ENCODE measurements at regions not wholly inside any gene's neighbourhood (a gene's known extent, or its start where the extent isn't known, plus 50 kb on each side); places are given as distances from the start of the nearest gene placed in this dataset.

- no peak overlapping the region for H4K5ac ChIP-seq (ENCODE audit: insufficient read length, low read depth, low read length)
- no peak overlapping the region for H3K27ac ChIP-seq (ENCODE audit: insufficient read length, low read depth, low read length)
- no peak overlapping the region for H3K4me2 ChIP-seq (ENCODE audit: insufficient read depth, insufficient read length, low read length)
- Mint-ChIP-seq H3K4me3 (no peak overlapping the region), H3K4me1 (peaks cover 0 to 3% of the 10 kb centered on the region in 2 experiments; a peak in 2 of 4 replicates), H3K9me3 (no peaks in the 10 kb centered on the region), H3K27ac (no peak overlapping the region), H3K36me3 (ENCODE audit: insufficient read depth in 1 of 3, low read depth in 3 of 3) (no peaks in the 10 kb centered on the region), H3K27me3 (ENCODE audit: low read depth) (no peaks in the 10 kb centered on the region)
- H2AFZ ChIP-seq (ENCODE audit: low read length), result no peak overlapping the region
- H2BK20ac ChIP-seq (ENCODE audit: low read depth, low read length, poor library complexity, severe bottlenecking), result no peak overlapping the region
- H3K79me1 ChIP-seq (ENCODE audit: insufficient read depth, low read depth, low read length, poor library complexity, severe bottlenecking), result no peaks in the 10 kb centered on the region
- no peaks in the 10 kb centered on the region for H3K9me3 ChIP-seq (ENCODE audit: control insufficient read depth, low read depth, low read length)
- no peak overlapping the region for H3T11ph ChIP-seq (ENCODE audit: low read length)
- H2AK5ac ChIP-seq (ENCODE audit: insufficient read length, low read length), result no peak overlapping the region
- no peaks in the 10 kb centered on the region for H3K4me1 ChIP-seq (ENCODE audit: insufficient read depth, low read length)
- H4K91ac ChIP-seq (ENCODE audit: insufficient read length, low read depth, low read length), result no peak overlapping the region
- H3K79me2 ChIP-seq (ENCODE audit: insufficient read depth, low read length), result no peaks in the 10 kb centered on the region
- no peak overlapping the region for H3K4ac ChIP-seq (ENCODE audit: low read depth, low read length)
- no peaks in the 10 kb centered on the region for H3K27me3 ChIP-seq (ENCODE audit: insufficient read depth, low read length)
- H3K9ac ChIP-seq (ENCODE audit: extremely low read depth, insufficient read length, low read length), result no peak overlapping the region
- H4K8ac ChIP-seq (replicated peaks; ENCODE audit: insufficient read length, low read depth, low read length), result no peak overlapping the region
- H3K23ac ChIP-seq (ENCODE audit: insufficient read length, low read depth, low read length), result no peak overlapping the region
- no peaks in the 10 kb centered on the region for H4K20me1 ChIP-seq (ENCODE audit: control insufficient read depth, insufficient read depth, insufficient read length)
- no CpG with 5 or more reads among the region's 2 CpGs for WGBS (ENCODE audit: extremely low coverage, insufficient read length, low lambda C conversion rate)
- TF ChIP-seq, protein P1, sequence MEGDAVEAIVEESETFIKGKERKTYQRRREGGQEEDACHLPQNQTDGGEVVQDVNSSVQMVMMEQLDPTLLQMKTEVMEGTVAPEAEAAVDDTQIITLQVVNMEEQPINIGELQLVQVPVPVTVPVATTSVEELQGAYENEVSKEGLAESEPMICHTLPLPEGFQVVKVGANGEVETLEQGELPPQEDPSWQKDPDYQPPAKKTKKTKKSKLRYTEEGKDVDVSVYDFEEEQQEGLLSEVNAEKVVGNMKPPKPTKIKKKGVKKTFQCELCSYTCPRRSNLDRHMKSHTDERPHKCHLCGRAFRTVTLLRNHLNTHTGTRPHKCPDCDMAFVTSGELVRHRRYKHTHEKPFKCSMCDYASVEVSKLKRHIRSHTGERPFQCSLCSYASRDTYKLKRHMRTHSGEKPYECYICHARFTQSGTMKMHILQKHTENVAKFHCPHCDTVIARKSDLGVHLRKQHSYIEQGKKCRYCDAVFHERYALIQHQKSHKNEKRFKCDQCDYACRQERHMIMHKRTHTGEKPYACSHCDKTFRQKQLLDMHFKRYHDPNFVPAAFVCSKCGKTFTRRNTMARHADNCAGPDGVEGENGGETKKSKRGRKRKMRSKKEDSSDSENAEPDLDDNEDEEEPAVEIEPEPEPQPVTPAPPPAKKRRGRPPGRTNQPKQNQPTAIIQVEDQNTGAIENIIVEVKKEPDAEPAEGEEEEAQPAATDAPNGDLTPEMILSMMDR (conservative IDR thresholded peaks at IDR 0.05), result no peak
- no peak overlapping the region for H3K14ac ChIP-seq (ENCODE audit: insufficient read depth, low read length)
- no peak overlapping the region for H2BK12ac ChIP-seq (ENCODE audit: insufficient read length, low read depth, low read length)
- no peaks in the 10 kb centered on the region for H3K23me2 ChIP-seq (ENCODE audit: insufficient read length, low read depth, low read length, poor library complexity, severe bottlenecking)
- H3K18ac ChIP-seq (ENCODE audit: insufficient read length, low read depth, low read length), result no peak overlapping the region
- no peak overlapping the region for H2BK15ac ChIP-seq (ENCODE audit: low read depth, low read length)
- no peak overlapping the region for H3K56ac ChIP-seq (ENCODE audit: insufficient read length, low read depth, low read length)
- no peak for DNase-seq
- no peak overlapping the region for H2BK5ac ChIP-seq (ENCODE audit: insufficient read length, low read length)
- H2BK120ac ChIP-seq (ENCODE audit: low read depth, low read length, poor library complexity, severe bottlenecking), result no peak overlapping the region
These were observed 184.7 kb downstream of the HDGFL1 start for GRCh38 chr6:22754061-22754460.
